ENCODE measurements at regions not wholly inside any gene's neighbourhood (a gene's known extent, or its start where the extent isn't known, plus 50 kb on each side); places are given as distances from the start of the nearest gene placed in this dataset.

DNA sequence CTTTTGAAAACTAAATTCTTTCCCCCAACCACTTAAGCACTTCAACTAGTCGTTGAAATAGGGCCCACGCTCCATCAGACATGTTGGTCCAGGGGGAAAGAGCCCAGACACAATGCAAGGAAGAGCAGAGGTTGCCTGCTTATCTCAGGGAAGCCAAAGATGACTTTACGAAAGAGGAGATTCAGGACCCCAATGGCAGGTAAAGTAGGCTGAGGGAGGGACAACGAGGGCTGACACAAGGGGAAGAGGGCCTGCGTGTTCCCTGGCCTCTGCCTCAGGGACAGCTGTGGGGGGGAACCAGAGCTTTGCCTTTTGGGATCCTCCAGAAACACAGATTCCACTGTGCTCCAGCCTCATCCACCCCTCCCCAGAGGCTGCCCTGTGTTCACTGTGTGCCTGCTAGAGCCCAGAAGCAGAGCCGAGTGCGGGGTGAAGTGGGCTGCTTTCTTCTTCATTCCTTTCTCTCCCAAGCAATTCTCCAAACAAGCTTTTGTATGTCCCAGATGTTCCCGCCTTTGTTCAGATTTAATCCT is 135.5 kb upstream of the GRIK3 start:
- ATAC-seq (ENCODE audit: insufficient read depth, low FRiP score) (no peak), DNase-seq (no peak)
- Histone ChIP-seq H3K9me3 (ENCODE audit: control insufficient read depth in 4 of 4, insufficient read depth in 3 of 4, low read length in 3 of 4) (peaks cover 0 to 5% (median 2%) of the 10 kb centered on the region in 4 donors), H3K27ac (ENCODE audit: low read depth in 1 of 2, low read length in 1 of 2) (no peak overlapping the region), H3K9ac (ENCODE audit: insufficient read depth in 1 of 2, low read length in 2 of 2) (no peak overlapping the region), H3K36me3 (ENCODE audit: control insufficient read depth in 4 of 4, insufficient read depth in 4 of 4, low read length in 4 of 4) (no peaks in the 10 kb centered on the region), H3K4me1 (ENCODE audit: control insufficient read depth in 5 of 5, insufficient read depth in 5 of 5, low read length in 5 of 5) (no peaks in the 10 kb centered on the region), H3K4me3 (no peak overlapping the region), H3K27me3 (ENCODE audit: control insufficient read depth in 3 of 3, insufficient read depth in 3 of 3, low read length in 2 of 3) (no peaks in the 10 kb centered on the region)
- TF ChIP-seq, protein P1, sequence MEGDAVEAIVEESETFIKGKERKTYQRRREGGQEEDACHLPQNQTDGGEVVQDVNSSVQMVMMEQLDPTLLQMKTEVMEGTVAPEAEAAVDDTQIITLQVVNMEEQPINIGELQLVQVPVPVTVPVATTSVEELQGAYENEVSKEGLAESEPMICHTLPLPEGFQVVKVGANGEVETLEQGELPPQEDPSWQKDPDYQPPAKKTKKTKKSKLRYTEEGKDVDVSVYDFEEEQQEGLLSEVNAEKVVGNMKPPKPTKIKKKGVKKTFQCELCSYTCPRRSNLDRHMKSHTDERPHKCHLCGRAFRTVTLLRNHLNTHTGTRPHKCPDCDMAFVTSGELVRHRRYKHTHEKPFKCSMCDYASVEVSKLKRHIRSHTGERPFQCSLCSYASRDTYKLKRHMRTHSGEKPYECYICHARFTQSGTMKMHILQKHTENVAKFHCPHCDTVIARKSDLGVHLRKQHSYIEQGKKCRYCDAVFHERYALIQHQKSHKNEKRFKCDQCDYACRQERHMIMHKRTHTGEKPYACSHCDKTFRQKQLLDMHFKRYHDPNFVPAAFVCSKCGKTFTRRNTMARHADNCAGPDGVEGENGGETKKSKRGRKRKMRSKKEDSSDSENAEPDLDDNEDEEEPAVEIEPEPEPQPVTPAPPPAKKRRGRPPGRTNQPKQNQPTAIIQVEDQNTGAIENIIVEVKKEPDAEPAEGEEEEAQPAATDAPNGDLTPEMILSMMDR (IDR thresholded peaks at IDR 0.05; ENCODE audit: control extremely low read depth, extremely low read depth): no peak
- WGBS, 2 donors: 79 to 80% methylated on average over 8 of the region's 8 CpGs

DNA sequence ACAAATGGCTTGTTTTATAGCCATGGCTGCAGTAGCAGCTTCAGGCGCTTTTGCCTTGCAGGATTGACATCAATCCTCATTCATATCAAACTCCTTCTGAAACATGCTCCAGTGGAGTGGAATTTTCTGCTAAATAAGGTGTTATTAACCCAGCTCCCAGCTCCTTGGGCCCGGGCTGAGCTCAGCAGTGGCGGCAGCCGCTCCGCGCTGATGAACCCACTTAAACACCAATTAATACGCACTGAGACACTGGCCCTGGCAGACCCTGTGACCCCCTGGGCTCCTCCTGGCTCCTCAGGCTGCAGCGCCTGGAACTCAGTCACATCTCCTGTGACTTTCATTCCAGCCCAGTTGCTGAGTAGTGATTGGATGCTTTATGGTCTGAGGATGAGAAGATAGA is 137.4 kb upstream of the GRIK3 start:
- DNase-seq: no peak
- Histone ChIP-seq H3K27me3 (ENCODE audit: control insufficient read depth in 3 of 3, insufficient read depth in 3 of 3, low read length in 2 of 3) (peaks cover 0 to 3% (median 0%) of the 10 kb centered on the region in 3 donors), H3K4me3 (no peak overlapping the region), H3K27ac (ENCODE audit: low read depth in 1 of 2, low read length in 1 of 2) (no peak overlapping the region), H3K36me3 (ENCODE audit: control insufficient read depth in 4 of 4, insufficient read depth in 4 of 4, low read length in 4 of 4) (no peaks in the 10 kb centered on the region), H3K9ac (ENCODE audit: insufficient read depth in 1 of 2, low read length in 2 of 2) (no peak overlapping the region), H3K9me3 (ENCODE audit: control insufficient read depth in 4 of 4, insufficient read depth in 3 of 4, low read length in 3 of 4) (peaks cover 0 to 5% (median 2%) of the 10 kb centered on the region in 4 donors), H3K4me1 (ENCODE audit: control insufficient read depth in 5 of 5, insufficient read depth in 5 of 5, low read length in 5 of 5) (no peaks in the 10 kb centered on the region)
- TF ChIP-seq, protein P1 (IDR thresholded peaks at IDR 0.05; ENCODE audit: control extremely low read depth, extremely low read depth): no peak
- WGBS, 2 donors: 70 to 84% methylated on average over 8 of the region's 8 CpGs
- ATAC-seq (ENCODE audit: insufficient read depth, low FRiP score): no peak

DNA sequence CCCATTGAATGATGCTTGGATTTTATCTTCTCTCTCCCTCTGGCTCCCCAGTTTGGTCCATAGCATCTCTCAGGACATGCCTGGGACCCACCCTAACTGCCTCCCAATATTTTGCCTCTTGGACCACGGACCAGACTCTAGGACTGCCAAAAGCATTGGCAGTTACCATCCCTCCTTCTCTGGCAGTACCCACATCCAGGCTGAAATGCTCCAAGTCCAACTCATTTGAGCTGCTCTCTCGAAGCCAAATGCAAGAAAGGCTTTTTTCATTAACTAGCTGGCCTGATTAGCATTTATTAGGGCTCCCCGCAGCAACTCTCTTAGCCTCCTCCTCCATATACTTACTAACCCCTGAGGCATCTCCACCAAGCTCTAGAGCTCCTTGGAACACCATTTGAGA is 140.0 kb upstream of the GRIK3 start:
- WGBS, 2 donors: 60 to 79% methylated on average over 3 of the region's 3 CpGs
- no peak for ATAC-seq (ENCODE audit: insufficient read depth, low FRiP score)
- Histone ChIP-seq H3K4me1 (ENCODE audit: control insufficient read depth in 5 of 5, insufficient read depth in 5 of 5, low read length in 5 of 5) (no peaks in the 10 kb centered on the region), H3K9ac (ENCODE audit: insufficient read depth in 1 of 2, low read length in 2 of 2) (no peak overlapping the region), H3K9me3 (ENCODE audit: control insufficient read depth in 4 of 4, insufficient read depth in 3 of 4, low read length in 3 of 4) (peaks cover 0 to 3% (median 0%) of the 10 kb centered on the region in 4 donors), H3K27me3 (ENCODE audit: control insufficient read depth in 3 of 3, insufficient read depth in 3 of 3, low read length in 2 of 3) (peaks cover 0 to 3% (median 0%) of the 10 kb centered on the region in 3 donors), H3K4me3 (no peak overlapping the region), H3K36me3 (ENCODE audit: control insufficient read depth in 4 of 4, insufficient read depth in 4 of 4, low read length in 4 of 4) (no peaks in the 10 kb centered on the region), H3K27ac (ENCODE audit: low read depth in 1 of 2, low read length in 1 of 2) (no peak overlapping the region)
- DNase-seq: no peak
- TF ChIP-seq, protein P1 (IDR thresholded peaks at IDR 0.05; ENCODE audit: control extremely low read depth, extremely low read depth): no peak

DNA sequence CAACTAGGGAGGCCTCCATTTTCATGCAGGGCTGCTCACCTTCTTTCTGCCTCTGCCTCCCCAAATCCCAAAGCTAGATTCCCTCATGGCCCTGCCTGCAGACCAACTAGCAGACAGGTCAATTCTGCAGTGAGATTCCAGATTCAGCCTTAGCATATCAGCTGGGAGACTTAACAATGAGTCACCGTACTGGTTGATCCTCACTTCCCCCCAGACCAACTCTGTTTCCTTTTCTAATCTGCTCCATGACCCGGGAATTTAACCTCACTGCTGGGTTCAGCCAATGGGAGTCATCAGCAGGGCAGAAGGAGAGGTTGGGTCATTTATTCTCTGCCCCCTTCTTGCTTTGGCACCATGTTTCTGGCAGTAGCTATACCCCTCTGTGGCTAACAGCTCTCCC is 140.6 kb upstream of the GRIK3 start:
- TF ChIP-seq, protein P1 (IDR thresholded peaks at IDR 0.05; ENCODE audit: control extremely low read depth, extremely low read depth): no peak
- Histone ChIP-seq H3K27ac (ENCODE audit: low read depth in 1 of 2, low read length in 1 of 2) (no peak overlapping the region), H3K9ac (ENCODE audit: insufficient read depth in 1 of 2, low read length in 2 of 2) (no peak overlapping the region), H3K4me1 (ENCODE audit: control insufficient read depth in 5 of 5, insufficient read depth in 5 of 5, low read length in 5 of 5) (no peaks in the 10 kb centered on the region), H3K27me3 (ENCODE audit: control insufficient read depth in 3 of 3, insufficient read depth in 3 of 3, low read length in 2 of 3) (peaks cover 0 to 3% (median 0%) of the 10 kb centered on the region in 3 donors), H3K4me3 (no peak overlapping the region), H3K9me3 (ENCODE audit: control insufficient read depth in 4 of 4, insufficient read depth in 3 of 4, low read length in 3 of 4) (peaks cover 0 to 1% (median 0%) of the 10 kb centered on the region in 4 donors), H3K36me3 (ENCODE audit: control insufficient read depth in 4 of 4, insufficient read depth in 4 of 4, low read length in 4 of 4) (no peaks in the 10 kb centered on the region)
- DNase-seq: no peak
- 12 to 21% methylated on average over 2 of the region's 2 CpGs for WGBS, 2 donors
- ATAC-seq (ENCODE audit: insufficient read depth, low FRiP score): no peak

All from lung (tissue), 11 donors.